ENCODE measurements at regions not wholly inside any gene's neighbourhood (a gene's known extent, or its start where the extent isn't known, plus 50 kb on each side); places are given as distances from the start of the nearest gene placed in this dataset.

DNA sequence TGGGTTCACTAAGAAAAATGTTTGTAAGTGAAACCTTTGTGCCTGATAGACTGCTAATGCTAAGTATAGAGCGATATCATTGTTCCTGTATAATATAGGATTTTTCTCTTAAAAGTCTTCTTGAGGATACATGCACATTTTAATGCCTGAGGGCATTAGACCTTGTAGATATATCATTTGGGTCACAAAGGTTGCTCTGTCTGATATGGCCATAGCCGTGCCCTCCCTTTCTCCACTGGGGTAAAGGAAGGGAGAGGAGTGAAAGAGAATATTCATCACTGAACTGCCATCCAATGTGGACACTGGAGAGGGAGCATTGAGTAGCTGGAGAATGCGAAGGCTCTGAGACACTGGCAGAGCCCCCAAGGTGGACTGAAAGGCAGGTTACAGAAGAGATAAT lies 442.2 kb upstream of the SPTLC3 start:
- TF ChIP-seq, protein P1, sequence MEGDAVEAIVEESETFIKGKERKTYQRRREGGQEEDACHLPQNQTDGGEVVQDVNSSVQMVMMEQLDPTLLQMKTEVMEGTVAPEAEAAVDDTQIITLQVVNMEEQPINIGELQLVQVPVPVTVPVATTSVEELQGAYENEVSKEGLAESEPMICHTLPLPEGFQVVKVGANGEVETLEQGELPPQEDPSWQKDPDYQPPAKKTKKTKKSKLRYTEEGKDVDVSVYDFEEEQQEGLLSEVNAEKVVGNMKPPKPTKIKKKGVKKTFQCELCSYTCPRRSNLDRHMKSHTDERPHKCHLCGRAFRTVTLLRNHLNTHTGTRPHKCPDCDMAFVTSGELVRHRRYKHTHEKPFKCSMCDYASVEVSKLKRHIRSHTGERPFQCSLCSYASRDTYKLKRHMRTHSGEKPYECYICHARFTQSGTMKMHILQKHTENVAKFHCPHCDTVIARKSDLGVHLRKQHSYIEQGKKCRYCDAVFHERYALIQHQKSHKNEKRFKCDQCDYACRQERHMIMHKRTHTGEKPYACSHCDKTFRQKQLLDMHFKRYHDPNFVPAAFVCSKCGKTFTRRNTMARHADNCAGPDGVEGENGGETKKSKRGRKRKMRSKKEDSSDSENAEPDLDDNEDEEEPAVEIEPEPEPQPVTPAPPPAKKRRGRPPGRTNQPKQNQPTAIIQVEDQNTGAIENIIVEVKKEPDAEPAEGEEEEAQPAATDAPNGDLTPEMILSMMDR (IDR thresholded peaks at IDR 0.05) = no peak
- no peak for TF ChIP-seq POLR2A (IDR thresholded peaks at IDR 0.05)
